Thyroid gland (tissue), 4 donors: ENCODE measurements at regions not wholly inside any gene's neighbourhood (a gene's known extent, or its start where the extent isn't known, plus 50 kb on each side); places are given as distances from the start of the nearest gene placed in this dataset.
"Not testable (repeated sequence)": the region's sequence is repeated elsewhere in the genome, so short reads cannot be mapped to it uniquely, and the experiment has no call there.

Experiments used
- DNase-seq, 2 donors: peaks; one replicate each; pipeline ENCODE4 v3.0.0-alpha.2; 2019
- H3K27ac ChIP-seq, 3 donors: fragments of 200-600 bp; sonication (generic); 1 replicate in 2 of 3; 2 replicates in 1 of 3; pipeline ENCODE4 v1.5.1; 2016 to 2019; ENCODE audit warnings: mild to moderate bottlenecking in 1 of 3, moderate library complexity in 1 of 3
- H3K27me3 ChIP-seq: fragments of 200-600 bp; sonication (generic); one replicate; pipeline ENCODE4 v1.5.1; 2019
- H3K36me3 ChIP-seq, 2 donors: fragments of 200-600 bp; sonication (generic); one replicate each; pipeline ENCODE4 v1.5.1; 2016 to 2019
- H3K4me1 ChIP-seq, 2 donors: fragments of 200-600 bp; sonication (generic); one replicate each; pipeline ENCODE4 v1.5.1; 2017 to 2019
- H3K4me3 ChIP-seq, 3 donors: fragments of 200-600 bp; sonication (generic); replicated peaks in 1 of 3; 1 replicate in 2 of 3; 2 replicates in 1 of 3; pipeline ENCODE4 v1.5.1; 2016; ENCODE audit warnings: mild to moderate bottlenecking in 1 of 3
- H3K9me3 ChIP-seq: fragments of 200-600 bp; sonication (generic); one replicate; pipeline ENCODE4 v1.5.1; 2017
- POLR2A ChIP-seq, 2 donors: fragments of 450-650 bp; IDR thresholded peaks; one replicate each; pipeline ENCODE4 v1.6.1; 2017; ENCODE audit warnings: antibody characterized with exemption in 2 of 2, mild to moderate bottlenecking in 2 of 2, moderate library complexity in 1 of 2
- WGBS, 2 donors: methylation state at CpG; one replicate each; pipeline ENCODE4 v1.1.5; 2017; 5-methylcytosine and 5-hydroxymethylcytosine counted together
- intact Hi-C: fragments of 100-400 bp; cut with DNase I; formaldehyde crosslinking; loops from one replicate; pipeline ENCODE4 v1.15.1; 2023
- TF ChIP-seq, protein P1 (sequence below), 6 experiments: fragments of 200-600 bp in 3 of 6; fragments of 450-650 bp in 3 of 6; sonication (generic) in 3 of 6; IDR thresholded peaks; one replicate each; pipeline ENCODE4 v1.5.1; 2016 to 2019; ENCODE audit warnings: antibody characterized with exemption in 6 of 6, mild to moderate bottlenecking in 2 of 6, inconsistent platforms in 1 of 6, moderate library complexity in 1 of 6

DNA sequence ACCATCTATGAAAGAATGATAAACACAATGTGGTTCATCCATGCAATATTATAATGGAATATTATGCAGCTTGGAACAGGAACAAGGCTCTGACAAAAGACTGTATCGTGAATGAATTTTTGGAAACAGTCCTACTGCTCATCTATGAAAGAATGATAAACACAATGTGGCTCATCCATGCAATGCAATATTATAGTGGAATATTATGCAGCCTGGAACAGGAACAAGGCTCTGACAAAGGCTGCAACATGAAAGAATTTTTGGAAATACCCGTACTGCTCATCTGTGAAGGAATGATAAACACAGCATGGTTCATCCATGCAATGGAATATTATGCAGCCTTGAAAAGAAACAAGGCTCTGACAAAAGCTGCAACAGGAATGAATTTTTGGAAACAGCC lies 158.8 kb downstream of the CRLF2 start:
- H3K36me3 ChIP-seq, H3K9me3 ChIP-seq, H3K4me1 ChIP-seq, H3K4me3 ChIP-seq, H3K27me3 ChIP-seq, H3K27ac ChIP-seq, DNase-seq, intact Hi-C loops: not testable (repeated sequence)
- TF ChIP-seq, protein P1, sequence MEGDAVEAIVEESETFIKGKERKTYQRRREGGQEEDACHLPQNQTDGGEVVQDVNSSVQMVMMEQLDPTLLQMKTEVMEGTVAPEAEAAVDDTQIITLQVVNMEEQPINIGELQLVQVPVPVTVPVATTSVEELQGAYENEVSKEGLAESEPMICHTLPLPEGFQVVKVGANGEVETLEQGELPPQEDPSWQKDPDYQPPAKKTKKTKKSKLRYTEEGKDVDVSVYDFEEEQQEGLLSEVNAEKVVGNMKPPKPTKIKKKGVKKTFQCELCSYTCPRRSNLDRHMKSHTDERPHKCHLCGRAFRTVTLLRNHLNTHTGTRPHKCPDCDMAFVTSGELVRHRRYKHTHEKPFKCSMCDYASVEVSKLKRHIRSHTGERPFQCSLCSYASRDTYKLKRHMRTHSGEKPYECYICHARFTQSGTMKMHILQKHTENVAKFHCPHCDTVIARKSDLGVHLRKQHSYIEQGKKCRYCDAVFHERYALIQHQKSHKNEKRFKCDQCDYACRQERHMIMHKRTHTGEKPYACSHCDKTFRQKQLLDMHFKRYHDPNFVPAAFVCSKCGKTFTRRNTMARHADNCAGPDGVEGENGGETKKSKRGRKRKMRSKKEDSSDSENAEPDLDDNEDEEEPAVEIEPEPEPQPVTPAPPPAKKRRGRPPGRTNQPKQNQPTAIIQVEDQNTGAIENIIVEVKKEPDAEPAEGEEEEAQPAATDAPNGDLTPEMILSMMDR (IDR thresholded peaks at IDR 0.05) = peak in 1 of 6 experiments; percentile 7
- 89 to 92% methylated on average over 2 of the region's 2 CpGs for WGBS, 2 donors

DNA sequence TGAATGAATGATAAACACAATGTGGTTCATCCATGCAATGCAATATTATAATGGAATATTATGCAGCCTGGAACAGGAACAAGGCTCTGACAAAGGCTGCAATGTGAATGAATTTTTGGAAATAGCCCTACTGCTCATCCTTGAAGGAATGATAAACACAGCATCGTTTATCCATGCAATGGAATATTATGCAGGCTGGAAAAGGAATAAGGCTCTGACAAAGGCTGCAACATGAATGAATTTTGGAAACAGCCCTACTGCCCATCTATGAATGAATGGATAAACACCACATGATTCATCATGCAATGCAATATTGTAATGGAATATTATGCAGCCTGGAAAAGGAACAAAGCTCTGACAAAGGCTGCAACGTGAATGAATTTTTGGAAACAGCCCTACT lies 159.4 kb downstream of the CRLF2 start:
- H3K36me3 ChIP-seq = no peaks in the 10 kb centered on the region
- H3K9me3 ChIP-seq = no peaks in the 10 kb centered on the region
- H3K4me1 ChIP-seq = no peaks in the 10 kb centered on the region
- 80 to 81% methylated on average over 2 of the region's 2 CpGs for WGBS, 2 donors
- TF ChIP-seq, protein P1 (IDR thresholded peaks at IDR 0.05) = no peak
- TF ChIP-seq POLR2A (IDR thresholded peaks at IDR 0.05) = no peak
- no peak for DNase-seq
- H3K27me3 ChIP-seq = no peaks in the 10 kb centered on the region
- H3K4me3 ChIP-seq = no peak overlapping the region
- intact Hi-C loops = no loop called here
- no peak overlapping the region for H3K27ac ChIP-seq

DNA sequence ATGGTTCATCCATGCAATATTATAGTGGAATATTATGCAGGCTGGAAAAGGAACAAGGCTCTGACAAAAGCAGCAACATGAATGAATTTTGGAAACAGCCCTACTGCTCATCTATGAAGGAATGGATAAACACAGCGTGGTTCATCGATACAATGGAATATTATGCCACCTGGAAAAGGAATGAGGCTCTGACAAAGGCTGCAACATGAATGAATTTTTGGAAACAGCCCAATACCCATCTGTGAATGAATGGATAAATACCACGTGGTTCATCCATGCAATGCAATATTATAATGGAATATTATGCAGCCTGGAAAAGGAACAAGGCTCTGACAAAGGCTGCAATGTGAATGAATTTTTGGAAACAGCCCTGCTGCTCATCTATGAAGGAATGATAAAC lies 160.4 kb downstream of the CRLF2 start:
- H3K4me1 ChIP-seq = no peaks in the 10 kb centered on the region
- DNase-seq = no peak
- no peaks in the 10 kb centered on the region for H3K36me3 ChIP-seq
- H3K27me3 ChIP-seq = no peaks in the 10 kb centered on the region
- TF ChIP-seq, protein P1 (IDR thresholded peaks at IDR 0.05) = no peak
- no peak for TF ChIP-seq POLR2A (IDR thresholded peaks at IDR 0.05)
- no peak overlapping the region for H3K27ac ChIP-seq
- WGBS, 2 donors = 91 to 95% methylated on average over 3 of the region's 3 CpGs
- no peak overlapping the region for H3K4me3 ChIP-seq
- intact Hi-C loops = no loop called here
- H3K9me3 ChIP-seq = no peaks in the 10 kb centered on the region

DNA sequence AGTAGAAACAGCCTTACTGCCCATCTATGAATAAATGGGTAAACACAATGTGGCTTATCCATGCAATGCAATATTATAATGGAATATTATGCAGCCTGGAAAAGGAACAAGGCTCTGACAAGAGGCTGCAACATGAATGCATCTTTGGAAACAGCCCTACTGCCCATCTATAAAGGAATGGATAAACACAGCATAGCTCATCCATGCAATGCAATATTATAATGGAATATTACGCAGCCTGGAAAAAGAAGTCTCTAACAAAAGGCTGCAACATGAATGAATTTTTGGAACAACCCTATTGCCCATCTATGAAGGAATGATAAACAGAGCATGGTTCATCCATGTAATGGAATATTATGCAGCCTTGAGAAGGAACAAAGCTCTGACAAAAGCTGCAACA lies 161.0 kb downstream of the CRLF2 start:
- Histone ChIP-seq H3K27ac (no peak overlapping the region), H3K4me3 (no peak overlapping the region), H3K9me3 (no peaks in the 10 kb centered on the region), H3K27me3 (no peaks in the 10 kb centered on the region), H3K4me1 (no peaks in the 10 kb centered on the region), H3K36me3 (no peaks in the 10 kb centered on the region)
- WGBS, 2 donors = 96 to 98% methylated on average over 1 of the region's 1 CpG
- TF ChIP-seq POLR2A (IDR thresholded peaks at IDR 0.05) = no peak
- TF ChIP-seq, protein P1 (IDR thresholded peaks at IDR 0.05) = no peak
- intact Hi-C loops = no loop called here
- no peak for DNase-seq

DNA sequence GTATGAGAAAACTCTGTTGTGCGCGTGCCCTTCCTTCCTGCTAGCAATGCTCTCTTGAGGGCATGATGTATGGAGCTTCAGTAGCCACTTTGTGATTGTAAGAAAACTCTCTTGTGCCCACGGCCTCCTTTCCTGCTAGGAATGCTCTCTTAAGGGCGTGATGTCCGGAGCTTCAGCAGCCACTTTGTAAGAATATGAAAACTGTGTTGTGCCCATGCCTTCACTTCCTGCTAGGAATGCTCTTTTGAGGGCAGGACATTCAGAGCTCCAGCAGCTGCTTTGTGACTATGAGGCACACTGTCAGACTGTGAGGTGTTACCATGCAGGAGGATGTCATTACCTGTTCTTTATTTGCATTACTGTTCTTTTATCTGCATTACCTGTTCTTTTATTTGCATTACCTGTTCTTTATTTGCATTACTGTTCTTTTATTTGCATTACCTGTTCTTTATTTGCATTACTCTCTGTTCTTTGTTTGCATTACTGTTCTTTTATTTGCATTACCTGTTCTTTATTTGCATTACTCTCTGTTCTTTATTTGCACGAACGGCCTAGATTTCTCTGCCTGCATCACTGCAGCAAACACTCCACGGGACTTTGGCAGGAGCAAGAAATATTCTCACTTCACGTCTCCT lies 166.7 kb downstream of the CRLF2 start:
- Histone ChIP-seq H3K36me3 (no peaks in the 10 kb centered on the region), H3K4me1 (no peaks in the 10 kb centered on the region), H3K4me3 (no peak overlapping the region), H3K27ac (no peak overlapping the region), H3K9me3 (no peaks in the 10 kb centered on the region), H3K27me3 (no peaks in the 10 kb centered on the region)
- WGBS, 2 donors = 90 to 91% methylated on average over 9 of the region's 9 CpGs
- TF ChIP-seq, protein P1 (IDR thresholded peaks at IDR 0.05) = no peak
- TF ChIP-seq POLR2A (IDR thresholded peaks at IDR 0.05) = no peak
- intact Hi-C loops = no loop called here
- no peak for DNase-seq
